Thoracic aorta (tissue), 2 donors: ENCODE measurements at regions not wholly inside any gene's neighbourhood (a gene's known extent, or its start where the extent isn't known, plus 50 kb on each side); places are given as distances from the start of the nearest gene placed in this dataset.

ENCODE experiments used
- ATAC-seq: fragments of 150-250 bp; one replicate; pipeline ENCODE4 v1.8.0; 2017; ENCODE audit warnings: low read depth; ENCODE audit not compliant: insufficient number of reproducible peaks, low FRiP score
- DNase-seq: peaks from one replicate; pipeline ENCODE4 v3.0.0-alpha.2; 2020; ENCODE audit warnings: low spot score
- H3K27ac ChIP-seq, 2 donors: fragments of 200-600 bp; sonication (generic); 1 replicate in 1 of 2; 2 replicates in 1 of 2; pipeline ENCODE4 v1.5.1; 2016; ENCODE audit warnings: mild to moderate bottlenecking in 2 of 2, moderate library complexity in 2 of 2
- H3K27me3 ChIP-seq: fragments of 200-600 bp; sonication (generic); replicated peaks from 2 replicates; pipeline ENCODE4 v1.6.0; 2016; ENCODE audit warnings: mild to moderate bottlenecking; ENCODE audit not compliant: insufficient read depth
- H3K36me3 ChIP-seq: fragments of 200-600 bp; sonication (generic); one replicate; pipeline ENCODE4 v1.5.1; 2016
- H3K4me1 ChIP-seq, 2 donors: fragments of 200-600 bp; sonication (generic); 1 replicate in 1 of 2; 2 replicates in 1 of 2; pipeline versions ENCODE4 v1.5.1 to v1.6.0; 2016; ENCODE audit warnings: low read depth in 2 of 2, mild to moderate bottlenecking in 1 of 2; ENCODE audit not compliant: control insufficient read depth in 1 of 2
- H3K4me3 ChIP-seq: fragments of 200-600 bp; sonication (generic); 2 replicates; pipeline ENCODE4 v1.5.1; 2016; ENCODE audit warnings: mild to moderate bottlenecking
- H3K9me3 ChIP-seq: fragments of 200-600 bp; sonication (generic); 2 replicates; pipeline ENCODE4 v1.5.1; 2016
- CTCF ChIP-seq: fragments of 200-600 bp; sonication (generic); IDR thresholded peaks from one replicate; pipeline ENCODE4 v1.5.1; 2019; ENCODE audit warnings: antibody characterized with exemption

GRCh38 chr2:139850254-139850890 is 1070.2 kb upstream of the NXPH2 start:
- H3K4me1 ChIP-seq: no peaks in the 10 kb centered on the region
- no peaks in the 10 kb centered on the region for H3K9me3 ChIP-seq
- no peak overlapping the region for H3K4me3 ChIP-seq
- no peaks in the 10 kb centered on the region for H3K27me3 ChIP-seq
- no peak for TF ChIP-seq CTCF
- DNase-seq (no peak), ATAC-seq (no peak)
- H3K27ac ChIP-seq: no peak overlapping the region
- no peaks in the 10 kb centered on the region for H3K36me3 ChIP-seq

GRCh38 chr2:139836769-139837168 is 1056.6 kb upstream of the NXPH2 start:
- Histone ChIP-seq H3K9me3 (peaks cover 3% of the 10 kb centered on the region), H3K27me3 (no peaks in the 10 kb centered on the region), H3K4me1 (no peaks in the 10 kb centered on the region), H3K27ac (no peak overlapping the region), H3K4me3 (no peak overlapping the region), H3K36me3 (no peaks in the 10 kb centered on the region)
- DNase-seq: no peak
- no peak for TF ChIP-seq CTCF
- ATAC-seq: no peak

GRCh38 chr2:139835101-139835500 is 1054.9 kb upstream of the NXPH2 start:
- Histone ChIP-seq H3K27ac (no peak overlapping the region), H3K4me1 (no peaks in the 10 kb centered on the region), H3K9me3 (no peaks in the 10 kb centered on the region), H3K4me3 (no peak overlapping the region), H3K36me3 (no peaks in the 10 kb centered on the region), H3K27me3 (no peaks in the 10 kb centered on the region)
- TF ChIP-seq CTCF: no peak
- no peak for DNase-seq
- ATAC-seq: no peak

GRCh38 chr2:139828011-139828410 is 1047.8 kb upstream of the NXPH2 start:
- ATAC-seq (no peak), DNase-seq (no peak)
- no peaks in the 10 kb centered on the region for H3K27me3 ChIP-seq
- H3K9me3 ChIP-seq: no peaks in the 10 kb centered on the region
- TF ChIP-seq CTCF: no peak
- H3K27ac ChIP-seq: no peak overlapping the region
- H3K36me3 ChIP-seq: no peaks in the 10 kb centered on the region
- no peak overlapping the region for H3K4me3 ChIP-seq
- no peaks in the 10 kb centered on the region for H3K4me1 ChIP-seq

GRCh38 chr2:139825726-139826125 is 1045.5 kb upstream of the NXPH2 start:
- Histone ChIP-seq H3K27me3 (no peaks in the 10 kb centered on the region), H3K4me3 (no peak overlapping the region), H3K9me3 (no peaks in the 10 kb centered on the region), H3K4me1 (no peaks in the 10 kb centered on the region), H3K27ac (no peak overlapping the region), H3K36me3 (no peaks in the 10 kb centered on the region)
- DNase-seq (no peak), ATAC-seq (no peak)
- TF ChIP-seq CTCF: no peak
